ENCODE measurements at regions not wholly inside any gene's neighbourhood (a gene's known extent, or its start where the extent isn't known, plus 50 kb on each side); places are given as distances from the start of the nearest gene placed in this dataset.

- no peaks in the 10 kb centered on the region for H3K9me3 Mint-ChIP-seq (ENCODE audit: insufficient read depth)
- H3K4me2 ChIP-seq (replicated peaks; ENCODE audit: low read depth, low read length, poor library complexity, severe bottlenecking) = no peak overlapping the region
- peaks cover 8% of the 10 kb centered on the region for H3K4me1 Mint-ChIP-seq
- H2AFZ ChIP-seq (ENCODE audit: insufficient read depth, low read depth, low read length, poor library complexity, severe bottlenecking) = no peak overlapping the region
- no peak overlapping the region for H3K9ac ChIP-seq (ENCODE audit: low read length)
- intact Hi-C loops (cut with micrococcal nuclease) = no loop called here
- no peaks in the 10 kb centered on the region for H3K79me2 ChIP-seq (ENCODE audit: control insufficient read depth, insufficient read depth, low read length)
- ATAC-seq (ENCODE audit: low read depth) (no peak), DNase-seq (no peak)
- no peak overlapping the region for H3K4me3 Mint-ChIP-seq
- no peak overlapping the region for H3K27ac ChIP-seq (ENCODE audit: low read length in 2 of 2)
- WGBS (ENCODE audit: insufficient coverage) = no CpG with 5 or more reads among the region's 4 CpGs
- H3K4me1 ChIP-seq (ENCODE audit: control insufficient read depth in 2 of 2, insufficient read depth in 2 of 2, low read length in 2 of 2) = peaks cover 2 to 4% of the 10 kb centered on the region in 2 donors
- H3K36me3 ChIP-seq (replicated peaks in 1 of 2; ENCODE audit: control extremely low read depth in 1 of 2, control insufficient read depth in 1 of 2, extremely low read depth in 1 of 2, insufficient read depth in 2 of 2, low read length in 1 of 2) = no peaks in the 10 kb centered on the region
- H3K27me3 Mint-ChIP-seq = no peaks in the 10 kb centered on the region
- no peaks in the 10 kb centered on the region for H4K20me1 ChIP-seq (ENCODE audit: control insufficient read depth, insufficient read depth, low read length, poor library complexity, severe bottlenecking)
- H3K9me3 ChIP-seq (ENCODE audit: control extremely low read depth in 1 of 3, control insufficient read depth in 2 of 3, insufficient read depth in 1 of 3, low read length in 2 of 3) = no peaks in the 10 kb centered on the region
- H3K4me3 ChIP-seq (ENCODE audit: control extremely low read depth in 1 of 5, extremely low read depth in 1 of 5, insufficient read depth in 1 of 5, low read depth in 2 of 5, low read length in 4 of 5) = no peak overlapping the region
- ChIA-PET CTCF (no interaction called here), POLR2A (no interaction called here)
- H3K27ac Mint-ChIP-seq = no peak overlapping the region
- TF ChIP-seq EZH2 (IDR thresholded peaks at IDR 0.05; ENCODE audit: borderline replicate concordance, insufficient read depth, low read depth, low read length, poor library complexity, severe bottlenecking) = no peak
- TF ChIP-seq, protein P1, sequence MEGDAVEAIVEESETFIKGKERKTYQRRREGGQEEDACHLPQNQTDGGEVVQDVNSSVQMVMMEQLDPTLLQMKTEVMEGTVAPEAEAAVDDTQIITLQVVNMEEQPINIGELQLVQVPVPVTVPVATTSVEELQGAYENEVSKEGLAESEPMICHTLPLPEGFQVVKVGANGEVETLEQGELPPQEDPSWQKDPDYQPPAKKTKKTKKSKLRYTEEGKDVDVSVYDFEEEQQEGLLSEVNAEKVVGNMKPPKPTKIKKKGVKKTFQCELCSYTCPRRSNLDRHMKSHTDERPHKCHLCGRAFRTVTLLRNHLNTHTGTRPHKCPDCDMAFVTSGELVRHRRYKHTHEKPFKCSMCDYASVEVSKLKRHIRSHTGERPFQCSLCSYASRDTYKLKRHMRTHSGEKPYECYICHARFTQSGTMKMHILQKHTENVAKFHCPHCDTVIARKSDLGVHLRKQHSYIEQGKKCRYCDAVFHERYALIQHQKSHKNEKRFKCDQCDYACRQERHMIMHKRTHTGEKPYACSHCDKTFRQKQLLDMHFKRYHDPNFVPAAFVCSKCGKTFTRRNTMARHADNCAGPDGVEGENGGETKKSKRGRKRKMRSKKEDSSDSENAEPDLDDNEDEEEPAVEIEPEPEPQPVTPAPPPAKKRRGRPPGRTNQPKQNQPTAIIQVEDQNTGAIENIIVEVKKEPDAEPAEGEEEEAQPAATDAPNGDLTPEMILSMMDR (IDR thresholded peaks at IDR 0.05) = no peak
- H3K27me3 ChIP-seq (replicated peaks in 1 of 4; ENCODE audit: control extremely low read depth in 1 of 4, control insufficient read depth in 3 of 4, insufficient read depth in 4 of 4, low read length in 3 of 4) = no peaks in the 10 kb centered on the region
Observed at GRCh38 chr11:95586661-95587060, 202.9 kb downstream of the FAM76B start.

- no peaks in the 10 kb centered on the region for H3K79me2 ChIP-seq (ENCODE audit: control insufficient read depth, insufficient read depth, low read length)
- ATAC-seq (ENCODE audit: low read depth) (no peak), DNase-seq (no peak)
- ChIA-PET CTCF (no interaction called here), POLR2A (no interaction called here)
- no peaks in the 10 kb centered on the region for H3K27me3 ChIP-seq (replicated peaks in 1 of 4; ENCODE audit: control extremely low read depth in 1 of 4, control insufficient read depth in 3 of 4, insufficient read depth in 4 of 4, low read length in 3 of 4)
- Mint-ChIP-seq H3K9me3 (ENCODE audit: insufficient read depth) (no peaks in the 10 kb centered on the region), H3K4me1 (peaks cover 8% of the 10 kb centered on the region), H3K27ac (no peak overlapping the region), H3K27me3 (no peaks in the 10 kb centered on the region), H3K4me3 (no peak overlapping the region)
- H3K9me3 ChIP-seq (ENCODE audit: control extremely low read depth in 1 of 3, control insufficient read depth in 2 of 3, insufficient read depth in 1 of 3, low read length in 2 of 3) = no peaks in the 10 kb centered on the region
- no peak overlapping the region for H3K9ac ChIP-seq (ENCODE audit: low read length)
- H3K4me2 ChIP-seq (replicated peaks; ENCODE audit: low read depth, low read length, poor library complexity, severe bottlenecking) = no peak overlapping the region
- H4K20me1 ChIP-seq (ENCODE audit: control insufficient read depth, insufficient read depth, low read length, poor library complexity, severe bottlenecking) = no peaks in the 10 kb centered on the region
- H3K4me3 ChIP-seq (ENCODE audit: control extremely low read depth in 1 of 5, extremely low read depth in 1 of 5, insufficient read depth in 1 of 5, low read depth in 2 of 5, low read length in 4 of 5) = no peak overlapping the region
- H2AFZ ChIP-seq (ENCODE audit: insufficient read depth, low read depth, low read length, poor library complexity, severe bottlenecking) = no peak overlapping the region
- no peak overlapping the region for H3K27ac ChIP-seq (ENCODE audit: low read length in 2 of 2)
- intact Hi-C loops (cut with micrococcal nuclease) = no loop called here
- no CpG with 5 or more reads among the region's 1 CpG for WGBS (ENCODE audit: insufficient coverage)
- TF ChIP-seq EZH2 (IDR thresholded peaks at IDR 0.05; ENCODE audit: borderline replicate concordance, insufficient read depth, low read depth, low read length, poor library complexity, severe bottlenecking) = no peak
- TF ChIP-seq, protein P1 (IDR thresholded peaks at IDR 0.05) = no peak
- H3K36me3 ChIP-seq (replicated peaks in 1 of 2; ENCODE audit: control extremely low read depth in 1 of 2, control insufficient read depth in 1 of 2, extremely low read depth in 1 of 2, insufficient read depth in 2 of 2, low read length in 1 of 2) = no peaks in the 10 kb centered on the region
- H3K4me1 ChIP-seq (ENCODE audit: control insufficient read depth in 2 of 2, insufficient read depth in 2 of 2, low read length in 2 of 2) = peaks cover 2 to 4% of the 10 kb centered on the region in 2 donors
Observed at GRCh38 chr11:95586155-95586554, 203.4 kb downstream of the FAM76B start.

Data from B cell (primary cell).